NCI-H748 treated with DMSO at 0.1 percent for 48 hours (cell line): ENCODE measurements at regions not wholly inside any gene's neighbourhood (a gene's known extent, or its start where the extent isn't known, plus 50 kb on each side); places are given as distances from the start of the nearest gene placed in this dataset.
"Not testable (repeated sequence)": the region's sequence is repeated elsewhere in the genome, so short reads cannot be mapped to it uniquely, and the experiment has no call there.

Experiments used
- DNase-seq: peaks from one replicate; lab custom pipeline; 2025; lab: John Stamatoyannopoulos, UW

DNA sequence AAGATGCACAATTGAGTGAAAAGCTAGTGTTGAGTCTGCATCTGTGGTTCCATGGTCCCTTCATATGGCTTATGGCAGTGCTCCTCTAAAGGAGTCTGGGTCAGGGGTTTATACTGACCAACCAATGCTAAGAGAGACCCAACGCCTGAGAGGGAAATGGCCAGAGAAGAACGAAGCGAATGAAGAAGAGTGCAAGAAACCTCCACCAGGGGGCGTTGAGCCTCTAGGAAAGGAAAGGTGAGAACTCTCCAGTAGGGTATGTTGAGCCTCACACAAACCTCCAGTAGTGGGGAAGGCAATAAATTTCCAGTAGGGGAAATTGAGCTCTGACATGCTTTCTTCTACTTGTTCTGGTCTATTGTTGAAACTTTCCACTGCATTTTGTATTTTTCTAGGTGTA, 470.6 kb downstream of the PRDM9 start:
- no peak for DNase-seq

DNA sequence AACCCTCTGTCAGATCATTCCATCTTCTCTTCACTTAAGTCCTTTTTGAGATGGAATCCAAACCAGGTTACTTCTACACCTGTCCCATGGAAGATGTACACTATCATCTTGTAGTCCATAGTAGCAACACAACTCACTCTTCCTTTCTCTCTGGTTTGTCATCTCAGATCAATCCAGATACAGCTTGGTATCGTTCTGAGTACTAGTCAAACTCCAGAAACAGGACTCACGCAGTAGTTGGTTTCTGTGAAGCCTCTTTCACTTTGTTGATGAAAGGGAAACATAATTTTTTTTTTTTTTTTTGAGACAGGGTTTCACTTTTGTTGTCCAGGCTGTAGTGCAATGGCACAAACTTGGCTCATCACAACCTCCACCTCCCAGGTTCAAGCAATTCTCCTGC, 484.0 kb downstream of the PRDM9 start:
- no peak for DNase-seq

DNA sequence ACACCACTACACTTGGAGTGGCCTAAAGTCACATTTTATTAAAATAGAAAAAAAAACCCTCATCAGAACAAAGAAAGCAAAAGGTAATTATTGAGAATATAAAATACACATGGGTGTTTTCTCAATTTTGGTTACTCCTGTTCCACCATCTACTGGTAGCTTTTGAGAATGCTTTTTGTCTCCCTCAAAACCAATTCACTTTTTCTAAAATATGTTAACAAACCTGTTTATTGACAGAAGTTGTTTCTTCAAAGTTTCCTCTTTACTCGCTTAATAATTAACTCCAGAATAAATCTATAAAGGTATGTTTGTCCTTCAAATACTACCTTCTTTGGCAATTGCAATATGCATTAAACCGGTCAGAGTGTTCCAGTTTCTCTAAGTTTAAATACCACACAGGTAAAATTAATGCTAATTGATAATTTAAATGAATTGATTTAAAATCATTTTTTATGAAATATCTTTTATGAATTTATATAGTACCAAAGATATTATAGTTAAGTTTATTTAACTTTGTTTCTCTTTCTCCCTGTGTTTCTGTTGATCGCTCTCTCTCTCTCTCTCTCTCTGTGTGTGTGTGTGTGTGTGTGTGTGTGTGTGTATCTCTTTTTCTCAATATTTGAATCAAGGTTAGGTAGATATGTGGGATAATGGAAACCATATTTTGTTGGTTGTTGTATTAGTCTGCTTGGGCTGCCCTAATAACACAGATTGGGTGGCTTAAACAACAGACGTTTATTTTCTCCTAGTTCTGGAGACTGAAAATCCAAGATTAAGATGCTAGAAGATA, 487.4 kb downstream of the PRDM9 start:
- DNase-seq = no peak

DNA sequence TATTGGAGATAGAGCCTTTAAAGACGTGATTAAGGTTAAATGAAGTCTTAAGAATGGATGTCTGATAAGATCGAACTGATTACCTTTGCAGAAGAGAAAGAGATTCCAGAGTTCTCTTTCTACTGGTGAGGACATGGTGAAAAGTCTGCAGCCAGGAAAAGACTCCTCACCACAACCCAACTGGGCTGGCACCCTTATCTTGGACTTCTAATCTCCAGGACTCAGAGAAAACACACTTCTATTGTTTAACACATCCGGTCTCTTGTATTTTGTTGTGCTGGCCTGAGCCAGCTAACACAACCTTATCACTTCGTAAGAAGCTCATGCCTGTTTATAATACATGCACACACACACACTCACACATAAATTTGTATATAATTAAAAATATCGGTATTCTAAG, 489.1 kb downstream of the PRDM9 start:
- DNase-seq = no peak

DNA sequence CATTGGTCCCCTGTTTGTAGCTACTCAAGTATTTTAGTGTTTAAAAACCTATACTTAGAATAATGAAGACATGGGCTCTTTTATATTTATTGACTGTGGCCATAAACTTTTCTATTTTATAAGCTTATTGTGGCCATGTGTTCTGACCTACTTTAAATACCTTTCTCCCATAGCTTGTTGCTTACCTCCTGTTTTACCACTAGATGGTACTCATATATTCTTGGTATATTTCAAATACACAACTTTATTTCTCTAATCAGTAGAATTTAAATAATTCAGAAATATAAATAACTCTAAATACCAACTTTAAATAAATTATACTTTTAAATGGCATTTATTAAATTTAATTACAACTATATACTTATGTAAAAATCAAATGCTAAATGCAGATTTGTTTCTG, 498.0 kb downstream of the PRDM9 start:
- no peak for DNase-seq

DNA sequence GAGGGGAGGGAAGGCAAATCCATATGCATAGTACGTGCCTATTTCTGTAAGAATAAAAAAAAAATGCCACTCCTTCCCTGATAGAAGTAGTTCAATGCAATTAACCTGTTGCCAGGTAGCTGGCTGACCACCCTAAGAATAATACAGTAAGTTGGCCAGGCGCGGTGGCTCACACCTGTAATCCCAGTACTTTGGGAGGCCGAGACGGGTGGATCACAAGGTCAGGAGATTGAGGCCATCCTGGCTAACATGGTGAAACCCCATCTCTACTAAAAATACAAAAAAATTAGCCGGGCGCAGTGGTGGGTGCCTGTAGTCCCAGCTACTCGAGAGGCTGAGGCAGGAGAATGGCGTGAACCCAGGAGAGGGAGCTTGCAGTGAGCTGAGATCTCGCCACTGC, 510.3 kb downstream of the PRDM9 start:
- DNase-seq = not testable (repeated sequence)

DNA sequence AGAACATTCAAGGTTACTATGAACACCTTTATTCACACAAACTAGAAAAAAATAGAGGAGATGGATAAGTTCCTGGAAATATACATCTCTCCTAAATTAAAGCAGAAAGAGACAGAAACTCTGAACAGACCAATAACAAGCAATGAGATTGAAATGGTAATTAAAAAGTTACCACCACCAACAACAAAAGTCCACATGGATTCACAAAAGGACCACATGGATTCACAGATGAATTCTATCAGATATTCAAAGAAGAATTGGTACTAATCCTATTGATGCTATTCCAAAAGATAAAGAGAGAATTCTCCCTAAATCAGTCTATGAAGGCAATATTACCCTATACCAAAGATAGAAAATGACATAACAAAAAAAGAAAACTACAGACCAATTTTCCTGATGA, 518.9 kb downstream of the PRDM9 start:
- no peak for DNase-seq

DNA sequence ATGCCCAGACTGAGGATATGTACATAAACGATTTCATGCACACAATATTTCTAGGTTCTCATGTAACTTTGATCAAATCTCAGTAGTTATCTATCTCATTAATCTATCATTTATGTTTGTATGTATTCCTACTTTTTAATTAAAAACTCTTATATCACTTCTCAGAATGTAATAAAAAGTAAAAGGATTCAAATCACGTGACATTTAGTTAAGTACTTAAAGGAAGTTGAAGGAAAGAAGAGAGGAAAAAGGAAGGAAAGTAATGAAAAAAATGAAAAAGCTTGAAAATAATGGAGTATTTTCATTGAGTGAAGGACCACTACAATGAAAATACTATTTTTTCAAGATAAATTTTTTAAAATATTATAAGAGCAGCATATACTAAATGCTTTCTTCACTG, 535.3 kb downstream of the PRDM9 start:
- DNase-seq = no peak

DNA sequence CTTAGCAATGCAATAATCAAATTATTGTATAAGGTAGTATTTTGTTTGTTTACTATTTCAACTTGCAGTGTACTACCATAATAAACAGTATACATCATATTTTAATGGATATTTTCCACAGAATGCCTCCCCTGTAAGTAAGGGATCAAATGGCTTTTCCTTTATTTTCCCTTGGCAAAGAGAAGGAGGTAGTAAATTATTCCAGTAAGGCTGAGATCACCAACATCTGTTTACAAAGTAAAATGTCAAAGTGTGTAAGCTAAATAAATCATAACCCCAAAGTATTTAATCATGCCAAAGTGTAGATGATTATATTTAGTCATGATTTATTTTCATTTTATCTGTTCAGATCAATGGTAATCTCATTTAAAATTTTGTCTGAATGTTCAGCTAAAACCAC, 537.6 kb downstream of the PRDM9 start:
- no peak for DNase-seq

DNA sequence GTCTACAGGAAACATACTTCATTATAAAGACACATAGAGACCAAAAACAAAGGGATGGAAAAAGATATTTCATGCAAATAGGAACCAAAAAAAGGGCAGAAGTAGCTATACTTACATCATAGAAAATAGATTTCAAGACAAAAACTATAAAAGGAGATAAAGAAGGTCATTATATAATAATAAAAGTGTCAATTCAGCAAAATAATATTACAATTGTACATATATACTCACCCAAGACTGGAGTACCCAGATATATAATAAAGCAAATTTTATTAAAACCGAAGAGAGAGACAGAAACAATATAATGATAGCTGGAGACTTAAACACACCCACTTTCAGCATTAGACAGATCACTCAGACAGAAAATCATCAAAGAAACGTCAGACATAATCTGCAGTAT, 546.3 kb downstream of the PRDM9 start:
- no peak for DNase-seq

DNA sequence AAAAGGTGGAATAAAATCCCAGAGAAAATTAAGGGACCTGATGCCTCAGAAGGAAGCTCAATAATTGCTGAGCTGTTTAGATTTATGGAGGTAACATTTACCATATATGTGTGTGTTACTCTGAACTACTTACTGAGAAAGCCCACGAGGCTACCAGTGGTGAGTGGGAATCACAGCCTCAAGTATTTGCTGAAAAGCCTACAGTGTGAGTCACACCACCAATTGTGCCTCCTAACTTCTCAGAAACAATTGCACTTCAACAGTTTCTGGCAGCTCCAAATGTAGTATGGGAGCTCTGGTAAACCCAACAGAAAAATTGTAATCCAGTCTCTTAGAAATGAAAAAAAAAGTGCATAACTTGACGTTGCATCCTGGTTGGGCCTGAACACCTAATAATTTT, 551.6 kb downstream of the PRDM9 start:
- DNase-seq = no peak

DNA sequence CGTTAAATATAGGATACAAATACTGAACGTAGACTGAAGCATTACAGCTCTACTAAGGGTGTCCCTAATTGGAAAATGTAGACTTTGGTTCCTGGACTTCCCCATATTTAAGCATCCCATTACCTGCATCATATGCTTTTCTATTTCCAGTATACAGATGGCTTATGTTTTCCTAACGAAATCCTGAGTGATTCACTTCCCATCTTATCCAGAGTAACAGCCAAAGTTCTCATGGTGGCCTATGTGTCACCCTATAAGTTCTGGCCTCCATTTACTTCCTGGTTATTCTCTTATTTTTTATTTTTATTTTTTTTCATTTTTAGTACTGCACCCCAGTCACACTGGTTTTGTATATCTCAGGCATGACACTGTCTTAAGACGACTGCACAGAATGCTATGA, 552.3 kb downstream of the PRDM9 start:
- DNase-seq = no peak

DNA sequence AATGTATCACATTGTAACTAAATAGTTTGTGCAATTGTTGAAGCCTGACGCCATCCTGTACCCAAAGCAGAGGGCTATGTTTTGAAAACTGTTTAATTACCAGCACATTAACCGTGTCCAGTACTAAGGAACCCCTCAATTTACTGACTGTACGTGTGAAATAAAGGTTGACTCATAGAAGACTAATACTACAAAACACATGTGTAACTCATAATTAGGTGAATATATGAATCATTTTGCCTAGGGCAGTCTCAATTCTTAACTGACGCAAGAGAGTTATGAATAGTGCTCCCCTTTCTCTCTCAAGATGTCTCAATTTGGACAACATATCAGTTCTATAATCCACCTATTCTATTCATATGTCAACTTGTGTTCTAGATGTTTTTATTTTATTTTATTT, 558.4 kb downstream of the PRDM9 start:
- DNase-seq = no peak

DNA sequence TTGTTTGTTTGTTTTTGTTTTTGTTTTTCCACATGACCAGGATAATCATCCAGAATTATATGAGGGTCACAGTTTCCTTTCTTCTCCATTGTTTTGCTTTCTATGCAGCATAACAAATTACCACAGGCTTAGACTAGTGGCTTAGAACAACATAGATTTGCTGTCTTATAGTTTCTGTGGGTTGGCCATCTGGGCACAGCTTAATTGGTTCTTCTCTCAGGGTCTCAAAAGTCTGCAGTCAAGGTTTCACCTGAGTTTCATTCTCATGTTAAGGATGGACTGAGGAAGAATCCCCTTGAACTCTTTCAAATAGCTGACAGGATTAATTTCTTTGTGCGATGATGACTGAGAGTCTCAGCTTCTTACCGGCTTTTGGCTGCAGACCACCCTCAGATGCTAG, 559.8 kb downstream of the PRDM9 start:
- no peak for DNase-seq

DNA sequence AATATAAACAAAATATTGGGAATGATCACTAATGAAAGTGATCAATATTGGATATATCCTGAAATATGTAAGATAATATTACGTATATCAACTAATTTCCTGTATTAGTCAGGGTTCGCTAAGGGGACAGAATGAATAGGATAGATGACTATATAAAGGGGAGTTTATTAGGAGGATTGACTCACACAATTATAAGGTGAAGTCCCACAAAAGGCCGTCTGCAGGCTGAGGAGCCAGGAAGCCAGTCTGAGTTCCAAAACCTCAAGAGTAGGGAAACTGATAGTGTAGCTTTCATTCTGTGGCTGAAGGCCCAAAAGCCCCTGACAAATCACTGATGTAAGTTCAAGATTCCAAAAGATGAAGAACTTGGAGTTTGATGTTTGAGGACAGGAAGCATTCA, 561.1 kb downstream of the PRDM9 start:
- DNase-seq = no peak

DNA sequence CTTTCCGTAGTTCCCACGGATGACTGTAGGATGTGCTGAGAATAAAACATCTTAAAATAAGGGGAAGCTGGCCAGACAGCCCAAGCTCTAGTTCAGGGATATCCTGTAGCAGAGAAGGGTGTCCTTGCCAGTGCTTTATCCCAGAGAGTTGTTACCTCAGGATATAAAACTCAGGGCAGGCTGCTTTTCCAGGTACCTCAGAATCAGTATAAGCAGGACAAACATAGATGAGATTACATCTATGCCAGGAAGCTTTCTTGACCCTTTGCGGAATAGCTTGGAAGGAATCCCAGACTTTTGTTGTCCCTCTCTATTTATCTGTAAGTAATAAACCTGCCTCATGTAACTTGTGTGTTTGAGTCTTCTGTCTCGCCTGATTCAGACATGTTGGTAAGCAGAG, 565.7 kb downstream of the PRDM9 start:
- no peak for DNase-seq

DNA sequence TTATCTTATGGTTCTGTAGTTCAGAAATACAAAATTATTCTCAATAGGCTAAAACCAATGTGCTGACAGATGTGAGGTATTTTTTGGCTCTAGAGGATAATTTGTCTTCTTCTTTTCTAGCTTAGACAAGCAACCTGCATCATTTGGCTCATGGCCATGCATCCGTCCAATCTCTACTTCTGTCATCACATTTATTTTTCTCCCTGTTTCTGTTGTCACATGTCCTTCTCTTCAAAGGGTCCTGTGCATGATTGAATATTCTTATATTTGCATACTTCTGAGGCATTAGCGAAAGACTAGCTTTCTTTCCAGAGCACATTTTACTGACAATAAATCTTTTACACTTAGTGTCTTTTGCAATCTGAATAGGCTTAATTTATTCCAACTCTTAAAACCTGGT, 564.7 kb downstream of the CDH10 start:
- no peak for DNase-seq

DNA sequence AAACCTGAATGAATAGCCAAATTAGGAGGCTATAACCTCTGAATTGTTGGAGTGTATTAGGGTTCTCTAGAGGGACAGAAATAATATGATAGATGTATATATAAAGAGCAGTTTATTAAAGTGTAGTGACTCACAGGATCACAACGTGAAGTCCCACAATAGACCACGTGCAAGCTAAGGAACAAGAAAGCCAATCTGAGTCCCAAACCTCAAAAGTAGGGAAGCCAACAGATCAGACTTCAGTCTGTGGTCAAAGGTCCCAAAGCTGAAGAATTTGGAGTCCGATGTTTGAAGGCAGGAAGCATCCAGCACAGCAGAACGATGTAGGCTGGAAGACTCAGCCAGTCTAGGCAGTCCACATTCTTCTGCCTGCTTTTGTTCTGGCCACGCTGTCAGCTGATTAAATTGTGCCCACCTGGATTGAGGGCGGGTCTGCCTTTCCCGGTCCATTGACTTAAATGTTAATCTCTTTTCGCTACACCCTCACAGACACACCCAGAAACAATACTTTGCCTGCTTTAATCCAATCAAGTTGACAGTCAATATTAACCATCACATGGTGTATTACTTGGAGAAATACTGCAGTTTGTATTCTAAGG, 550.6 kb downstream of the CDH10 start:
- peak; percentile 65 for DNase-seq

DNA sequence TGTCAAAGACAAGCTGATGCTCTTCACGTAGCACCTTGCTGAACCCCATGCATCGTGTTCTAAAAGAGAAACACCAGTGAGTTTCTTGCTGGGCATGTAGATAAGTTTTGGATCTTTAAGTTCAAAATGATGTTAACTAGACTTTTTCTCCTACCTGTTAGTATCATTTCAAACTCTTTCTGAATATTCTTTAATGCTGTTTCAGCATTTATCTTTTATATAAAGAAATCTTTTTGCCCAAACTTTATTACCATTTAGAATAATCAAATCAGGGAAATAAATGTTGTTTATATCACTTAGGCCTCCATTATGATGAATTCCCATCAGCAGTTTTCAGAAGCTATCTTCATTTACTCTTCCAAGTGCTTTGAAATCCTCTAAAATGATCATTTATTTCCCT, 542.8 kb downstream of the CDH10 start:
- no peak for DNase-seq

DNA sequence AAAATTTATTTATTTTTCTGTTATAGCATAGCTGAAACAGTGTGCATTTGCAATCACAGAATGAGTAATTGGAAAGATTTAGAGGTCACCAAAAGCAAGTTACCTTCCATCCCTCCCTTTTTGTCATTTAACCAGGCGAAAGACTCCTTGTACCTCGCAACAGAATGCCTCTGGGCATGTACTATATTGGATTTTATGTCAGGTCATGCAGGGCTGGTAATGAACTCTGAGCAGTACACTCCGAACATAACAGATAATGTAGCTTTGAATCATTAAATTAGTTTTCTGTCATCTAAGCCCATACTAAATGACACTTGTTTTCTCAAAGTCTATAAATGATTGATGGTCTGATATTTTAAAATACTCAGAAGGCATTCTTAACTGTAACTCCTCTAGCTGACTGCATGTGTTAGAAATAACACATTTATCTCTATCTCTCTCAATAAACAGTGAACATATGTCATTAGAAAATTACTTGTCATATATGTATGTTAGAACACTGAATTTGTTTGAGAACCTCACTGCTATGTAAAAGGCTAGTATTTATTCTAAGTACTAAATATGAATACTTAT, 541.2 kb downstream of the CDH10 start:
- no peak for DNase-seq

DNA sequence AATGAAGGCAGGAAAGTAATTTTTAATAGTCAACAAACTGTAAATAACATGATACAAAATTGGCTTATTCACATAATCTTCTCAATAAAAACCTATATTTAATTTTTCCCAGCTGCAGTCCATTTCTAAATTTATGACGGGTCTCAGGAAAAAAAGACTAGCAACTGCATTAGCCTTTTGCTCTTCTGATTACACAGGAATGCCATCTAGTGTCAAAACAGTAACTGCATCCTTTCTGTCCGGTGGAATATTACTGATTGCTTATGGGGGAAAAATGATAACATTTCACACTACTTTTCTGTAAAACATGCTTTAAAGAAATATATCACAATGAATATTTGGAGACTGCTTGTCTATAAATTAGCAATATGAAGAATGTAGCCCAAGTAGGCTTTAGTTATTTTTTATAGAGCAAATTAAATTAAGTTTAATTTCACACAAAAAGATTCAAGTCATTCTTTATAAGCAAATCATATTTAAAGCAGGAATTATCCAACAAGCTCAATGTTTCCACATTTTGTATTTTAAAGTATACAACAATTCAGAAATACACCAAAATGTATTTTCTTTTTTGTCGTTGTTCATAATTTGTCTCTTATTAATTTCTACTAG, 534.7 kb downstream of the CDH10 start:
- DNase-seq = peak; percentile 65

DNA sequence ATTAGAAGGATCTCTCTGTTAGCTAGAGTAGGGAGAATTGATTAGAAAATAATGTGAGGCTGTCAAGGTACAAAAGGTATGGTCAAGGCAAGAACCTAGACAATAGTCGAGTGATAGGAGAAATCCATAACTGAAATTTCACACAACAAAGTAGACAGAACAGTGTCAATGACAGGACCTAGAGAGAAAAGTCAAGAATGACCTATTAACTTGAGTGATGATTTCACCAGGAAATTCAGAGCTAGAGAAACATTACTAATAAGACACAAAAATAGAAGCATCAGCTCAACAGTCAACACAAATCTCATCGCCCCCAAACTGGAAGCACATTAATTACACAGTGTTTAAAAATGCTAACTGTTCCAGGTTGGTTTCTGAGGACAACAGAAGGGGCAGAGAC, 532.4 kb downstream of the CDH10 start:
- DNase-seq = no peak

DNA sequence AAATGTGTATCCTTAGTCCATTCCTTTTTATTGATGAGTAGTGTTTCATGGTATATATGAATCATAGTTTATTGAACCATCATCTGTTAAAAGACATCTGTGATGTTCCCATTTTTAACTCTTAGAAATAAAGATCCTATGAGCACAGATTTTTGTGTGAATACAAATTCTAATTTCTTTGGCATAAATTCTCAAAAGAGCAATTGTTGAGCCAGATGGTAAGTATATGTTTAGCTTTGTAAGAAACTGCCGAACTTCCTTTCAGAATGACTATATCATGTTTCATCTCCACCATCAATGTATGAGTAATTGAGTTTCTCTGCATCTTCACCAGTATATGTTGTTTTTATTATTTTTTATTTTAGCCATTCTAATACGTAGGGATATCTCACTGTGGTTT, 526.4 kb downstream of the CDH10 start:
- no peak for DNase-seq
